Stomach smooth muscle (tissue), 2 donors: ENCODE measurements at regions not wholly inside any gene's neighbourhood (a gene's known extent, or its start where the extent isn't known, plus 50 kb on each side); places are given as distances from the start of the nearest gene placed in this dataset.
"Not testable (repeated sequence)": the region's sequence is repeated elsewhere in the genome, so short reads cannot be mapped to it uniquely, and the experiment has no call there.

Experiments used
- H3K27ac ChIP-seq: one replicate; pipeline ENCODE4 v1.7.0; 2013; ENCODE audit warnings: mild to moderate bottlenecking, low read length, inconsistent platforms
- H3K27me3 ChIP-seq, 2 donors: one replicate each; pipeline ENCODE4 v1.7.0; 2013; ENCODE audit warnings: low read length in 2 of 2; ENCODE audit not compliant: insufficient read depth in 2 of 2, control insufficient read depth in 1 of 2
- H3K36me3 ChIP-seq, 2 donors: one replicate each; pipeline ENCODE4 v1.7.0; 2013; ENCODE audit warnings: low read length in 2 of 2; ENCODE audit not compliant: control insufficient read depth in 2 of 2, insufficient read depth in 2 of 2
- H3K4me1 ChIP-seq: one replicate; pipeline ENCODE4 v1.7.0; 2013; ENCODE audit warnings: low read length; ENCODE audit not compliant: control insufficient read depth, insufficient read depth
- H3K4me3 ChIP-seq, 2 donors: one replicate each; pipeline ENCODE4 v1.7.0; 2013; ENCODE audit warnings: low read length in 2 of 2
- H3K9ac ChIP-seq, 2 donors: one replicate each; pipeline ENCODE4 v1.7.0; 2013; ENCODE audit warnings: low read length in 2 of 2, mild to moderate bottlenecking in 1 of 2
- H3K9me3 ChIP-seq, 2 donors: one replicate each; pipeline ENCODE4 v1.7.0; 2013; ENCODE audit warnings: low read length in 2 of 2; ENCODE audit not compliant: control insufficient read depth in 2 of 2
- donor health status: healthy.
- donor health status: Pancreatic carcinoma.

GRCh38 chr2:239802185-239802649 is 222.9 kb downstream of the NDUFA10 start:
- H3K4me1 ChIP-seq, result no peaks in the 10 kb centered on the region
- H3K9me3 ChIP-seq, result no peaks in the 10 kb centered on the region
- no peak overlapping the region for H3K27ac ChIP-seq
- no peaks in the 10 kb centered on the region for H3K36me3 ChIP-seq
- H3K27me3 ChIP-seq, result no peaks in the 10 kb centered on the region
- no peak overlapping the region for H3K9ac ChIP-seq
- H3K4me3 ChIP-seq, result no peak overlapping the region

- no peaks in the 10 kb centered on the region for H3K9me3 ChIP-seq
- H3K27ac ChIP-seq, result no peak overlapping the region
- H3K27me3 ChIP-seq, result no peaks in the 10 kb centered on the region
- no peak overlapping the region for H3K4me3 ChIP-seq
- no peak overlapping the region for H3K9ac ChIP-seq
- no peaks in the 10 kb centered on the region for H3K4me1 ChIP-seq
- H3K36me3 ChIP-seq, result no peaks in the 10 kb centered on the region
Observed at GRCh38 chr2:239801404-239802184, 223.5 kb downstream of the NDUFA10 start.

- H3K9ac ChIP-seq, result no peak overlapping the region
- no peaks in the 10 kb centered on the region for H3K9me3 ChIP-seq
Observed at GRCh38 chr2:239800785-239801386, 224.3 kb downstream of the NDUFA10 start.

GRCh38 chr2:239797316-239797715 is 227.8 kb downstream of the NDUFA10 start:
- Histone ChIP-seq H3K27ac (no peak overlapping the region), H3K9me3 (no peaks in the 10 kb centered on the region), H3K36me3 (no peaks in the 10 kb centered on the region), H3K27me3 (no peaks in the 10 kb centered on the region), H3K9ac (no peak overlapping the region), H3K4me1 (no peaks in the 10 kb centered on the region), H3K4me3 (no peak overlapping the region)

More at GRCh38 chr2:239800785-239801386, 224.3 kb downstream of the NDUFA10 start:
- no peak overlapping the region for H3K4me3 ChIP-seq
- no peaks in the 10 kb centered on the region for H3K36me3 ChIP-seq
- no peak overlapping the region for H3K27ac ChIP-seq
- no peaks in the 10 kb centered on the region for H3K4me1 ChIP-seq
- no peaks in the 10 kb centered on the region for H3K27me3 ChIP-seq

GRCh38 chr2:239795761-239796160 is 229.4 kb downstream of the NDUFA10 start:
- not testable (repeated sequence) for H3K27me3 ChIP-seq, H3K36me3 ChIP-seq, H3K9ac ChIP-seq, H3K9me3 ChIP-seq, H3K27ac ChIP-seq, H3K4me1 ChIP-seq, H3K4me3 ChIP-seq

GRCh38 chr2:239793836-239794235 is 231.3 kb downstream of the NDUFA10 start:
- H3K4me1 ChIP-seq, result peaks cover 5% of the 10 kb centered on the region
- no peak overlapping the region for H3K9ac ChIP-seq
- no peaks in the 10 kb centered on the region for H3K27me3 ChIP-seq
- no peak overlapping the region for H3K27ac ChIP-seq
- H3K36me3 ChIP-seq, result no peaks in the 10 kb centered on the region
- H3K4me3 ChIP-seq, result no peak overlapping the region
- no peaks in the 10 kb centered on the region for H3K9me3 ChIP-seq

GRCh38 chr2:239793086-239793485 is 232.1 kb downstream of the NDUFA10 start:
- H3K27ac ChIP-seq, result no peak overlapping the region
- no peak overlapping the region for H3K4me3 ChIP-seq
- H3K4me1 ChIP-seq, result peaks cover 5% of the 10 kb centered on the region
- no peaks in the 10 kb centered on the region for H3K27me3 ChIP-seq
- H3K9me3 ChIP-seq, result no peaks in the 10 kb centered on the region
- H3K36me3 ChIP-seq, result no peaks in the 10 kb centered on the region
- H3K9ac ChIP-seq, result no peak overlapping the region

GRCh38 chr2:239792405-239793084 is 232.6 kb downstream of the NDUFA10 start:
- Histone ChIP-seq H3K27ac (no peak overlapping the region), H3K4me3 (no peak overlapping the region), H3K27me3 (no peaks in the 10 kb centered on the region), H3K9ac (no peak overlapping the region), H3K4me1 (peaks cover 5% of the 10 kb centered on the region), H3K36me3 (no peaks in the 10 kb centered on the region), H3K9me3 (no peaks in the 10 kb centered on the region)

- Histone ChIP-seq H3K4me3 (no peak overlapping the region), H3K9ac (no peak overlapping the region), H3K4me1 (peaks cover 5% of the 10 kb centered on the region), H3K9me3 (no peaks in the 10 kb centered on the region), H3K36me3 (no peaks in the 10 kb centered on the region), H3K27ac (no peak overlapping the region), H3K27me3 (no peaks in the 10 kb centered on the region)
Observed at GRCh38 chr2:239791526-239792404, 233.4 kb downstream of the NDUFA10 start.

- Histone ChIP-seq H3K4me3 (no peak overlapping the region), H3K9ac (no peak overlapping the region), H3K27ac (no peak overlapping the region), H3K9me3 (peaks cover 0 to 6% of the 10 kb centered on the region in 2 donors), H3K27me3 (no peaks in the 10 kb centered on the region), H3K36me3 (no peaks in the 10 kb centered on the region), H3K4me1 (peaks cover 5% of the 10 kb centered on the region)
Observed at GRCh38 chr2:239790721-239791120, 234.4 kb downstream of the NDUFA10 start.
